Spleen (tissue), 11 donors: ENCODE measurements at regions not wholly inside any gene's neighbourhood (a gene's known extent, or its start where the extent isn't known, plus 50 kb on each side); places are given as distances from the start of the nearest gene placed in this dataset.

Experiments
- DNase-seq: peaks from one replicate; pipeline ENCODE4 v3.0.0-alpha.2; 2020
- H3K27ac ChIP-seq, 8 donors: fragments of 200-600 bp; sonication (generic) in 7 of 8; 1 replicate in 4 of 8; 2 replicates in 4 of 8; pipeline versions ENCODE4 v1.5.0 to v1.8.0; 2016 to 2021; ENCODE audit warnings: inconsistent platforms in 4 of 8, mild to moderate bottlenecking in 4 of 8, moderate library complexity in 1 of 8
- H3K27me3 ChIP-seq, 7 donors: fragments of 200-600 bp; sonication (generic) in 6 of 7; replicated peaks in 1 of 7; 1 replicate in 4 of 7; 2 replicates in 3 of 7; pipeline versions ENCODE4 v1.5.0 to v1.8.0; 2016 to 2021; ENCODE audit warnings: inconsistent platforms in 3 of 7, mild to moderate bottlenecking in 1 of 7
- H3K36me3 ChIP-seq, 6 donors: fragments of 200-600 bp; sonication (generic) in 5 of 6; 1 replicate in 4 of 6; 2 replicates in 2 of 6; pipeline versions ENCODE4 v1.5.0 to v1.8.0; 2016 to 2021; ENCODE audit warnings: inconsistent platforms in 2 of 6
- H3K4me1 ChIP-seq, 6 donors: fragments of 200-600 bp; sonication (generic) in 5 of 6; 1 replicate in 3 of 6; 2 replicates in 3 of 6; pipeline versions ENCODE4 v1.5.0 to v1.8.0; 2016 to 2021; ENCODE audit warnings: inconsistent platforms in 3 of 6
- H3K4me3 ChIP-seq, 8 donors: fragments of 200-600 bp; sonication (generic) in 7 of 8; 1 replicate in 4 of 8; 2 replicates in 4 of 8; pipeline versions ENCODE4 v1.5.0 to v1.8.0; 2016 to 2021; ENCODE audit warnings: inconsistent platforms in 4 of 8, mild to moderate bottlenecking in 4 of 8, moderate library complexity in 2 of 8
- H3K9me3 ChIP-seq, 8 donors: fragments of 200-600 bp; sonication (generic) in 7 of 8; 1 replicate in 4 of 8; 2 replicates in 4 of 8; pipeline versions ENCODE4 v1.5.0 to v1.8.0; 2016 to 2021; ENCODE audit warnings: inconsistent platforms in 4 of 8
- CTCF ChIP-seq, 11 experiments: fragments of 200-600 bp in 7 of 11; fragments of 450-650 bp in 4 of 11; sonication (generic) in 4 of 11; IDR thresholded peaks in 8 of 11; conservative IDR thresholded peaks in 3 of 11; 1 replicate in 7 of 11; 2 replicates in 4 of 11; pipeline versions ENCODE4 v1.4.0 to v1.8.0; 2016 to 2021; ENCODE audit warnings: antibody characterized with exemption in 11 of 11, inconsistent platforms in 4 of 11, mild to moderate bottlenecking in 1 of 11
- POLR2A ChIP-seq, 3 donors: fragments of 450-650 bp; IDR thresholded peaks; one replicate each; pipeline ENCODE4 v1.5.1; 2017; ENCODE audit warnings: antibody characterized with exemption in 3 of 3, mild to moderate bottlenecking in 1 of 3
- POLR2AphosphoS5 ChIP-seq, 3 donors: sonication (generic); formaldehyde crosslinking; IDR thresholded peaks; one replicate each; pipeline ENCODE4 v1.5.1; 2017; ENCODE audit warnings: antibody characterized with exemption in 3 of 3
- WGBS, 5 donors: extraction: QIAGEN DNeasy Blood & Tissue Kit in 3 of 5; methylation state at CpG; one replicate each; pipeline versions ENCODE4 v1.1.5 to v1.1.7; 2013 to 2018; 5-methylcytosine and 5-hydroxymethylcytosine counted together
- intact Hi-C: fragments of 100-400 bp; cut with DNase I; formaldehyde crosslinking; loops from one replicate; pipeline ENCODE4 v1.15.0; 2023; ENCODE audit warnings: low total_unique reads
- donor health status: healthy with polysubstance abuse.
- donor health status: DM: no; HTN: no; CAD: no; lungs with moderate emphysema.
- donor health status: DM: no; HTN: no; CAD: no.
- donor health status: Bipolar disorder and iron deficiency.
- donor health status: healthy.
- donor health status: DM: no; HTN: no; CAD: no.
- donor health status: DM: yes; HTN: yes; CAD: no.

- TF ChIP-seq POLR2A (IDR thresholded peaks at IDR 0.05): no peak
- TF ChIP-seq CTCF (IDR thresholded peaks at IDR 0.05 in 8 of 11, conservative IDR thresholded peaks at IDR 0.05 in 3 of 11): no peak
- no peak for TF ChIP-seq POLR2AphosphoS5 (IDR thresholded peaks at IDR 0.05)
- H3K9me3 ChIP-seq: no peaks in the 10 kb centered on the region
- intact Hi-C loops: no loop called here
These were observed 1082.9 kb upstream of the CDH18 start for GRCh38 chr5:21070858-21071257.

GRCh38 chr5:21067724-21068123 lies 1079.7 kb upstream of the CDH18 start:
- Histone ChIP-seq H3K4me1 (no peaks in the 10 kb centered on the region), H3K4me3 (no peak overlapping the region), H3K36me3 (no peaks in the 10 kb centered on the region), H3K27ac (no peak overlapping the region), H3K27me3 (no peaks in the 10 kb centered on the region), H3K9me3 (peaks cover 0 to 25% (median 13%) of the 10 kb centered on the region in 8 donors)
- no peak for DNase-seq
- TF ChIP-seq POLR2A (IDR thresholded peaks at IDR 0.05): no peak
- no peak for TF ChIP-seq POLR2AphosphoS5 (IDR thresholded peaks at IDR 0.05)
- TF ChIP-seq CTCF (IDR thresholded peaks at IDR 0.05 in 8 of 11, conservative IDR thresholded peaks at IDR 0.05 in 3 of 11): no peak
- intact Hi-C loops: no loop called here
- 34 to 47% (median 42%) methylated on average over 1 of the region's 1 CpG for WGBS, 5 donors

More at GRCh38 chr5:21070858-21071257, 1082.9 kb upstream of the CDH18 start:
- H3K36me3 ChIP-seq: no peaks in the 10 kb centered on the region
- no peaks in the 10 kb centered on the region for H3K27me3 ChIP-seq
- H3K4me3 ChIP-seq: no peak overlapping the region
- H3K27ac ChIP-seq: no peak overlapping the region
- no peaks in the 10 kb centered on the region for H3K4me1 ChIP-seq
- no peak for DNase-seq

GRCh38 chr5:21063146-21063545 lies 1075.1 kb upstream of the CDH18 start:
- no peak overlapping the region for H3K27ac ChIP-seq
- H3K9me3 ChIP-seq: peaks cover 0 to 38% (median 19%) of the 10 kb centered on the region in 8 donors
- no peaks in the 10 kb centered on the region for H3K27me3 ChIP-seq
- H3K4me3 ChIP-seq: no peak overlapping the region
- H3K4me1 ChIP-seq: no peaks in the 10 kb centered on the region
- TF ChIP-seq CTCF (IDR thresholded peaks at IDR 0.05 in 8 of 11, conservative IDR thresholded peaks at IDR 0.05 in 3 of 11): no peak
- no peak for TF ChIP-seq POLR2A (IDR thresholded peaks at IDR 0.05)
- TF ChIP-seq POLR2AphosphoS5 (IDR thresholded peaks at IDR 0.05): no peak
- no peaks in the 10 kb centered on the region for H3K36me3 ChIP-seq
- DNase-seq: no peak
- intact Hi-C loops: no loop called here
- WGBS, 5 donors: 83 to 90% (median 86%) methylated on average over 3 of the region's 3 CpGs

- H3K4me3 ChIP-seq: peak overlapping the region in 3 of 8 donors; percentile 7 to 54 (median 16)
- TF ChIP-seq CTCF (IDR thresholded peaks at IDR 0.05 in 8 of 11, conservative IDR thresholded peaks at IDR 0.05 in 3 of 11): no peak
- TF ChIP-seq POLR2AphosphoS5 (IDR thresholded peaks at IDR 0.05): no peak
- TF ChIP-seq POLR2A (IDR thresholded peaks at IDR 0.05): no peak
- WGBS, 5 donors: 59 to 80% (median 77%) methylated on average over 5 of the region's 5 CpGs
- no peak for DNase-seq
- peak overlapping the region in 7 of 8 donors; percentile 1 to 71 (median 60) for H3K27ac ChIP-seq
- no peaks in the 10 kb centered on the region for H3K4me1 ChIP-seq
- no peaks in the 10 kb centered on the region for H3K27me3 ChIP-seq
- H3K9me3 ChIP-seq: peaks cover 0 to 22% (median 12%) of the 10 kb centered on the region in 8 donors
- no peaks in the 10 kb centered on the region for H3K36me3 ChIP-seq
- intact Hi-C loops: no loop called here
These were observed 1070.3 kb upstream of the CDH18 start for GRCh38 chr5:21058289-21058688.
